ENCODE measurements at regions not wholly inside any gene's neighbourhood (a gene's known extent, or its start where the extent isn't known, plus 50 kb on each side); places are given as distances from the start of the nearest gene placed in this dataset.

DNA sequence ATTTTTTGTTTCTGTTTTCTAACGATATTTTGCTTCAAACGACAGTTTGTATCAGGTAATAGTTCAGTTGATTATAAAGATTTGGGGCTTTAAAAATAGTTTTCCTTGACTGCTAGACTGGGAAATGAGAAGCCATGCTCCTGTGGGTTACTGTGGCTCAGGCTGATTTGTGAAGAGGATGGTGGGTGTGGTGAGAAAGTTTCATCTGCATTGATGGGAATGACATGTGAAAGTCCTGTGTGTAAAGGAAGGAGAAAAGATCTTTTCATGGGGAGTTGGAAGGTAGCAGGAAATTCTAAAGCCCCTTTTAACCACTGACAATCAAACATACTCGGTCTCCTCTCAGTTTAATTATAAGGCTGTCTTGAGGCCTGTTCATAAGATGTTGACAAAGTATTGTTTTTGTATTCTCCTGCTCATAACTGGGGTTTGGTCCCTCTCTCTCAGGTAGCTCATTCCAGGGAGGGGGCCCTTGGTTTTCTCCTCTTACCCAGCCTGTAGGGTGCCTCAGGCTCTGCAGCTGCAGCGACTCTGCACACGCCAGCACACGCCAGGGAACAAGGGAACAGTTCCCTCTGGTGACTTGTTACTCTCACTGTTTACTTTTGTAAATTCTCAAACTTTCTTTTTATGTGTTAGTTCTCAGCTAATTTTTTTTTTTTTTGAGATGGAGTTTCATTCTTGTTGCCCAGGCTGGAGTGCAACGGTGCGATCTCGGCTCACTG, 91.6 kb downstream of the CARTPT start:
- TF ChIP-seq, protein P1, sequence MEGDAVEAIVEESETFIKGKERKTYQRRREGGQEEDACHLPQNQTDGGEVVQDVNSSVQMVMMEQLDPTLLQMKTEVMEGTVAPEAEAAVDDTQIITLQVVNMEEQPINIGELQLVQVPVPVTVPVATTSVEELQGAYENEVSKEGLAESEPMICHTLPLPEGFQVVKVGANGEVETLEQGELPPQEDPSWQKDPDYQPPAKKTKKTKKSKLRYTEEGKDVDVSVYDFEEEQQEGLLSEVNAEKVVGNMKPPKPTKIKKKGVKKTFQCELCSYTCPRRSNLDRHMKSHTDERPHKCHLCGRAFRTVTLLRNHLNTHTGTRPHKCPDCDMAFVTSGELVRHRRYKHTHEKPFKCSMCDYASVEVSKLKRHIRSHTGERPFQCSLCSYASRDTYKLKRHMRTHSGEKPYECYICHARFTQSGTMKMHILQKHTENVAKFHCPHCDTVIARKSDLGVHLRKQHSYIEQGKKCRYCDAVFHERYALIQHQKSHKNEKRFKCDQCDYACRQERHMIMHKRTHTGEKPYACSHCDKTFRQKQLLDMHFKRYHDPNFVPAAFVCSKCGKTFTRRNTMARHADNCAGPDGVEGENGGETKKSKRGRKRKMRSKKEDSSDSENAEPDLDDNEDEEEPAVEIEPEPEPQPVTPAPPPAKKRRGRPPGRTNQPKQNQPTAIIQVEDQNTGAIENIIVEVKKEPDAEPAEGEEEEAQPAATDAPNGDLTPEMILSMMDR (conservative IDR thresholded peaks at IDR 0.05) = no peak
- no peak for TF ChIP-seq ZFX (IDR thresholded peaks at IDR 0.05)

Data from C4-2B (cell line).